ENCODE measurements at regions not wholly inside any gene's neighbourhood (a gene's known extent, or its start where the extent isn't known, plus 50 kb on each side); places are given as distances from the start of the nearest gene placed in this dataset.

DNA sequence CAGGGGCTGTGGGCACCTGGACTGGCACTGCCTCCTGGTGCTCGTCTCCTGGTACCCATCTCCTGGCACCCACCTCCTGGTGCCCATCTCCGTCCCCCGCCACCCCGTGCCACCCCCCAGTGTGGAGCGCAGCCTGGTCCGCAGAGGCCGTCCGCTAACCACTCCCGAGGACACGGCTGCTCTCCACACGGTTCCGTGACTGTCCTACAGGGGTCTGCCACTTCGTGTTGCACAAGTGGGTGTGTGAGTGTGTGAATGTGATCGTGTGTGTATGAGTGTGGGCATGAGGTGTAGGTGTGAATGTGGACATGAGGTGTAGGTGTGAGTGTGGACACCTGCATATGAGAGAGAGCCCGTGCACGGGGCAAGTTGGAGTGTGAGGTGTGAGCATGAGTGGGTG lies 119.4 kb upstream of the HS6ST1 start:
- Histone ChIP-seq H3K9me1 (ENCODE audit: control insufficient read depth, extremely low read depth, insufficient read depth, low read length) (no peaks in the 10 kb centered on the region), H3K4me1 (ENCODE audit: control insufficient read depth, extremely low read depth, insufficient read depth, low read length) (no peaks in the 10 kb centered on the region), H3K79me2 (ENCODE audit: control insufficient read depth, insufficient read depth, low read length) (no peaks in the 10 kb centered on the region), H4K20me1 (ENCODE audit: control insufficient read depth, extremely low read depth, insufficient read depth, low read length) (no peaks in the 10 kb centered on the region), H2AFZ (ENCODE audit: control insufficient read depth, low read length) (no peak overlapping the region), H3K4me3 (ENCODE audit: control insufficient read depth in 2 of 3, extremely low read depth in 1 of 3, insufficient read depth in 2 of 3, low read depth in 1 of 3, low read length in 3 of 3) (no peak overlapping the region), H3K4me2 (ENCODE audit: control insufficient read depth, extremely low read depth, insufficient read depth, low read depth, low read length) (no peak overlapping the region), H3K9ac (ENCODE audit: control insufficient read depth, extremely low read depth, insufficient read depth, low read length) (no peak overlapping the region), H3K36me3 (ENCODE audit: control insufficient read depth in 2 of 2, extremely low read depth in 1 of 2, insufficient read depth in 2 of 2, low read length in 2 of 2) (no peaks in the 10 kb centered on the region), H3K27me3 (ENCODE audit: control insufficient read depth, extremely low read depth, insufficient read depth, low read length) (no peaks in the 10 kb centered on the region), H3K27ac (ENCODE audit: control insufficient read depth, insufficient read depth, low read length) (no peak overlapping the region), H3K9me3 (ENCODE audit: control insufficient read depth, low read depth, low read length) (no peaks in the 10 kb centered on the region)
- dilution Hi-C loops (cut with MboI; ENCODE audit: extremely low pct_ligation_motif_present, low sequenced_read_pairs) = no loop called here
- FAIRE-seq = no peak
- DNase-seq (ENCODE audit: low read depth, low spot score) = no peak
- TF ChIP-seq EZH2 (IDR thresholded peaks at IDR 0.05; ENCODE audit: low read length) (no peak), CTCF (optimal IDR thresholded peaks at IDR 0.05 in 1 of 3, IDR thresholded peaks at IDR 0.05 in 1 of 3, conservative IDR thresholded peaks at IDR 0.05 in 1 of 3; ENCODE audit: extremely low read depth in 1 of 3, insufficient read depth in 2 of 3, low read length in 3 of 3) (no peak)

- DNase-seq (ENCODE audit: low read depth, low spot score) = no peak
- no peaks in the 10 kb centered on the region for H4K20me1 ChIP-seq (ENCODE audit: control insufficient read depth, extremely low read depth, insufficient read depth, low read length)
- H3K9me1 ChIP-seq (ENCODE audit: control insufficient read depth, extremely low read depth, insufficient read depth, low read length) = no peaks in the 10 kb centered on the region
- no peaks in the 10 kb centered on the region for H3K9me3 ChIP-seq (ENCODE audit: control insufficient read depth, low read depth, low read length)
- H2AFZ ChIP-seq (ENCODE audit: control insufficient read depth, low read length) = no peak overlapping the region
- H3K36me3 ChIP-seq (ENCODE audit: control insufficient read depth in 2 of 2, extremely low read depth in 1 of 2, insufficient read depth in 2 of 2, low read length in 2 of 2) = no peaks in the 10 kb centered on the region
- no peak overlapping the region for H3K4me2 ChIP-seq (ENCODE audit: control insufficient read depth, extremely low read depth, insufficient read depth, low read depth, low read length)
- no peaks in the 10 kb centered on the region for H3K4me1 ChIP-seq (ENCODE audit: control insufficient read depth, extremely low read depth, insufficient read depth, low read length)
- dilution Hi-C loops (cut with MboI; ENCODE audit: extremely low pct_ligation_motif_present, low sequenced_read_pairs) = no loop called here
- TF ChIP-seq CTCF (optimal IDR thresholded peaks at IDR 0.05 in 1 of 3, IDR thresholded peaks at IDR 0.05 in 1 of 3, conservative IDR thresholded peaks at IDR 0.05 in 1 of 3; ENCODE audit: extremely low read depth in 1 of 3, insufficient read depth in 2 of 3, low read length in 3 of 3) (no peak), EZH2 (IDR thresholded peaks at IDR 0.05; ENCODE audit: low read length) (no peak)
- H3K9ac ChIP-seq (ENCODE audit: control insufficient read depth, extremely low read depth, insufficient read depth, low read length) = no peak overlapping the region
- H3K79me2 ChIP-seq (ENCODE audit: control insufficient read depth, insufficient read depth, low read length) = no peaks in the 10 kb centered on the region
- no peak overlapping the region for H3K27ac ChIP-seq (ENCODE audit: control insufficient read depth, insufficient read depth, low read length)
- H3K4me3 ChIP-seq (ENCODE audit: control insufficient read depth in 2 of 3, extremely low read depth in 1 of 3, insufficient read depth in 2 of 3, low read depth in 1 of 3, low read length in 3 of 3) = no peak overlapping the region
- H3K27me3 ChIP-seq (ENCODE audit: control insufficient read depth, extremely low read depth, insufficient read depth, low read length) = no peaks in the 10 kb centered on the region
- no peak for FAIRE-seq
Measured at GRCh38 chr2:128438586-128438985, 119.9 kb upstream of the HS6ST1 start.
